Gastrocnemius medialis (tissue), 4 donors: ENCODE measurements at regions not wholly inside any gene's neighbourhood (a gene's known extent, or its start where the extent isn't known, plus 50 kb on each side); places are given as distances from the start of the nearest gene placed in this dataset.

Source experiments
- ATAC-seq, 2 donors: fragments of 150-250 bp; one replicate each; pipeline ENCODE4 v1.9.1; 2016
- DNase-seq, 2 donors: peaks; one replicate each; pipeline ENCODE4 v3.0.0-alpha.2; 2019
- H3K27ac ChIP-seq, 4 donors: fragments of 200-600 bp; sonication (generic); 1 replicate in 1 of 4; 2 replicates in 3 of 4; pipeline ENCODE4 v1.5.1; 2016 to 2018; ENCODE audit warnings: mild to moderate bottlenecking in 2 of 4, moderate library complexity in 1 of 4
- H3K27me3 ChIP-seq, 3 donors: fragments of 200-600 bp; sonication (generic) in 2 of 3; 1 replicate in 1 of 3; 2 replicates in 2 of 3; pipeline versions ENCODE4 v1.5.1 to v1.6.0; 2016 to 2019; ENCODE audit warnings: mild to moderate bottlenecking in 1 of 3, moderate library complexity in 1 of 3
- H3K36me3 ChIP-seq, 2 donors: fragments of 200-600 bp; sonication (generic) in 1 of 2; one replicate each; pipeline ENCODE4 v1.5.1; 2017 to 2018
- H3K4me1 ChIP-seq, 2 donors: fragments of 200-600 bp; sonication (generic) in 1 of 2; one replicate each; pipeline ENCODE4 v1.5.1; 2016 to 2017; ENCODE audit warnings: mild to moderate bottlenecking in 2 of 2
- H3K4me3 ChIP-seq, 4 donors: fragments of 200-600 bp; sonication (generic) in 3 of 4; 1 replicate in 1 of 4; 2 replicates in 3 of 4; pipeline ENCODE4 v1.5.1; 2016 to 2019; ENCODE audit warnings: mild to moderate bottlenecking in 2 of 4
- H3K9me3 ChIP-seq, 3 donors: fragments of 200-600 bp; sonication (generic) in 2 of 3; 1 replicate in 1 of 3; 2 replicates in 2 of 3; pipeline ENCODE4 v1.5.1; 2016 to 2019
- POLR2A ChIP-seq, 2 donors: fragments of 450-650 bp; IDR thresholded peaks; one replicate each; pipeline ENCODE4 v1.6.1; 2017; ENCODE audit warnings: antibody characterized with exemption in 2 of 2, mild to moderate bottlenecking in 2 of 2, moderate library complexity in 2 of 2
- in situ Hi-C, 4 donors: fragments of 200-750 bp; cut with MboI; loops; one replicate each; pipeline versions ENCODE4 v1.15.0 to v1.8.0; 2017; ENCODE audit warnings: low sequenced_read_pairs in 4 of 4
- intact Hi-C: fragments of 100-400 bp; cut with DNase I; formaldehyde crosslinking; loops from one replicate; pipeline ENCODE4 v1.15.1; 2023; ENCODE audit warnings: low total_unique reads
- TF ChIP-seq, protein P1 (sequence below), 5 experiments: fragments of 450-650 bp in 3 of 5; fragments of 200-600 bp in 2 of 5; sonication (generic) in 2 of 5; IDR thresholded peaks in 4 of 5; conservative IDR thresholded peaks in 1 of 5; 1 replicate in 4 of 5; 2 replicates in 1 of 5; pipeline ENCODE4 v1.5.1; 2016 to 2019; ENCODE audit warnings: antibody characterized with exemption in 5 of 5, mild to moderate bottlenecking in 3 of 5, moderate library complexity in 3 of 5

DNA sequence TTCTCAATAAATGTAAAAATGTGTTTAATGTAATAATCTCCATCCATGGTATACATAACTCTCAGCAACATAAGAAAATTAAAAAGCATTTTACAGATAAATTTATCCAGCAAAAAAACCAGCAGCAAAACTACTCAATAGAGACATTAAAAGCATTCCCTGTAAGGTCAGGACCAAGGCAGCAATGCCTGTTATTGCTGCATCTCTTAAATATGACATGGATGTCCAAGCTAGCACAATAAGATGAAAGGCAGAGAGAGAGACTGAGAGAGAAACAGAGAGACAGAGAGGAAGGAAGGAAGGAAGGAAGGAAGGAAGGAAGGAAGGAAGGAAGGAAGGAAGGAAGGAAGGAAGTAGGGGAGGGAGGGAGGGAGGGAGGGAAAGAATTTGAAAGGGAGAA, 289.0 kb upstream of the PAPPA start:
- H3K36me3 ChIP-seq = no peaks in the 10 kb centered on the region
- H3K27ac ChIP-seq = no peak overlapping the region
- H3K4me3 ChIP-seq = no peak overlapping the region
- TF ChIP-seq, protein P1, sequence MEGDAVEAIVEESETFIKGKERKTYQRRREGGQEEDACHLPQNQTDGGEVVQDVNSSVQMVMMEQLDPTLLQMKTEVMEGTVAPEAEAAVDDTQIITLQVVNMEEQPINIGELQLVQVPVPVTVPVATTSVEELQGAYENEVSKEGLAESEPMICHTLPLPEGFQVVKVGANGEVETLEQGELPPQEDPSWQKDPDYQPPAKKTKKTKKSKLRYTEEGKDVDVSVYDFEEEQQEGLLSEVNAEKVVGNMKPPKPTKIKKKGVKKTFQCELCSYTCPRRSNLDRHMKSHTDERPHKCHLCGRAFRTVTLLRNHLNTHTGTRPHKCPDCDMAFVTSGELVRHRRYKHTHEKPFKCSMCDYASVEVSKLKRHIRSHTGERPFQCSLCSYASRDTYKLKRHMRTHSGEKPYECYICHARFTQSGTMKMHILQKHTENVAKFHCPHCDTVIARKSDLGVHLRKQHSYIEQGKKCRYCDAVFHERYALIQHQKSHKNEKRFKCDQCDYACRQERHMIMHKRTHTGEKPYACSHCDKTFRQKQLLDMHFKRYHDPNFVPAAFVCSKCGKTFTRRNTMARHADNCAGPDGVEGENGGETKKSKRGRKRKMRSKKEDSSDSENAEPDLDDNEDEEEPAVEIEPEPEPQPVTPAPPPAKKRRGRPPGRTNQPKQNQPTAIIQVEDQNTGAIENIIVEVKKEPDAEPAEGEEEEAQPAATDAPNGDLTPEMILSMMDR (IDR thresholded peaks at IDR 0.05 in 4 of 5, conservative IDR thresholded peaks at IDR 0.05 in 1 of 5) = no peak
- H3K9me3 ChIP-seq = no peaks in the 10 kb centered on the region
- in situ Hi-C loops = no loop called here
- intact Hi-C loops = no loop called here
- H3K4me1 ChIP-seq = no peaks in the 10 kb centered on the region
- H3K27me3 ChIP-seq = no peaks in the 10 kb centered on the region
- ATAC-seq = no peak
- DNase-seq = no peak

DNA sequence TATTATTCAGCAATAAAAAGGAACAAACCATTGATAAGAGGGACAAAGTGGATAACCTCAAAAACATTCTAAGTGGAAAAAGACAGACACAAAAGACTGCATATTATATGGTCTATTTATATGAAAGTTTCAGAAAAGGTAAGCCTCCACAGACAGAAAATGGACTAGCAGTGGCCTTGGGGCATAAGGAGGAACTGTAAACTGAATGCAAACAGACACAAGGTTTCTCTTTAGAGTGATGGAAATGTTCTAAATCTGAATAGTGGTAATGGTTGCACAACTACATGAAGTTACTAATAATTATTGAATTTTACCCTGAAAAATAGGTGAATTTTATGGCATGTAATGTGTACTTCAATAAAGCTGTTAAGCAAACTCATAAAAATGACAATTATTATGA, 286.3 kb upstream of the PAPPA start:
- no peak overlapping the region for H3K27ac ChIP-seq
- in situ Hi-C loops (no loop called here), intact Hi-C loops (no loop called here)
- ATAC-seq (no peak), DNase-seq (no peak)
- no peaks in the 10 kb centered on the region for H3K4me1 ChIP-seq
- TF ChIP-seq, protein P1 (IDR thresholded peaks at IDR 0.05 in 4 of 5, conservative IDR thresholded peaks at IDR 0.05 in 1 of 5) = no peak
- no peak for TF ChIP-seq POLR2A (IDR thresholded peaks at IDR 0.05)
- H3K27me3 ChIP-seq = no peaks in the 10 kb centered on the region
- H3K4me3 ChIP-seq = no peak overlapping the region
- no peaks in the 10 kb centered on the region for H3K36me3 ChIP-seq
- H3K9me3 ChIP-seq = no peaks in the 10 kb centered on the region

- Histone ChIP-seq H3K4me3 (no peak overlapping the region), H3K36me3 (no peaks in the 10 kb centered on the region), H3K27ac (no peak overlapping the region), H3K4me1 (no peaks in the 10 kb centered on the region), H3K27me3 (no peaks in the 10 kb centered on the region), H3K9me3 (no peaks in the 10 kb centered on the region)
- in situ Hi-C loops (loop anchor here in 2 of 4 donors (25.0 kb wide), 2 partner anchors 234 to 684 kb away; no protein-coding TSS in a partner anchor), intact Hi-C loops (no loop called here)
- ATAC-seq = no peak
- DNase-seq = no peak
- TF ChIP-seq POLR2A (IDR thresholded peaks at IDR 0.05) = no peak
- TF ChIP-seq, protein P1 (IDR thresholded peaks at IDR 0.05 in 4 of 5, conservative IDR thresholded peaks at IDR 0.05 in 1 of 5) = no peak
Measured at GRCh38 chr9:115877852-115878438, 275.6 kb upstream of the PAPPA start.

- no peak overlapping the region for H3K27ac ChIP-seq
- DNase-seq (no peak), ATAC-seq (no peak)
- H3K4me1 ChIP-seq = no peaks in the 10 kb centered on the region
- intact Hi-C loops = no loop called here
- in situ Hi-C loops = loop anchor here in 2 of 4 donors (25.0 kb wide), 2 partner anchors 233 to 683 kb away; no protein-coding TSS in a partner anchor
- no peaks in the 10 kb centered on the region for H3K36me3 ChIP-seq
- TF ChIP-seq, protein P1 (IDR thresholded peaks at IDR 0.05 in 4 of 5, conservative IDR thresholded peaks at IDR 0.05 in 1 of 5) = no peak
- TF ChIP-seq POLR2A (IDR thresholded peaks at IDR 0.05) = no peak
- no peaks in the 10 kb centered on the region for H3K9me3 ChIP-seq
- no peak overlapping the region for H3K4me3 ChIP-seq
- H3K27me3 ChIP-seq = no peaks in the 10 kb centered on the region
Measured at GRCh38 chr9:115879451-115879850, 274.1 kb upstream of the PAPPA start.
